GM19455 (cell line): ENCODE measurements at regions not wholly inside any gene's neighbourhood (a gene's known extent, or its start where the extent isn't known, plus 50 kb on each side); places are given as distances from the start of the nearest gene placed in this dataset.
A peak's percentile ranks its signal among the peaks of the same experiment; 100 is the strongest.

Experiments used
- ATAC-seq: cut with Tn5 transposase; IDR thresholded peaks from one replicate; pipeline ENCODE4 v1.9.1; 2021; ENCODE audit not compliant: unreplicated experiment

DNA sequence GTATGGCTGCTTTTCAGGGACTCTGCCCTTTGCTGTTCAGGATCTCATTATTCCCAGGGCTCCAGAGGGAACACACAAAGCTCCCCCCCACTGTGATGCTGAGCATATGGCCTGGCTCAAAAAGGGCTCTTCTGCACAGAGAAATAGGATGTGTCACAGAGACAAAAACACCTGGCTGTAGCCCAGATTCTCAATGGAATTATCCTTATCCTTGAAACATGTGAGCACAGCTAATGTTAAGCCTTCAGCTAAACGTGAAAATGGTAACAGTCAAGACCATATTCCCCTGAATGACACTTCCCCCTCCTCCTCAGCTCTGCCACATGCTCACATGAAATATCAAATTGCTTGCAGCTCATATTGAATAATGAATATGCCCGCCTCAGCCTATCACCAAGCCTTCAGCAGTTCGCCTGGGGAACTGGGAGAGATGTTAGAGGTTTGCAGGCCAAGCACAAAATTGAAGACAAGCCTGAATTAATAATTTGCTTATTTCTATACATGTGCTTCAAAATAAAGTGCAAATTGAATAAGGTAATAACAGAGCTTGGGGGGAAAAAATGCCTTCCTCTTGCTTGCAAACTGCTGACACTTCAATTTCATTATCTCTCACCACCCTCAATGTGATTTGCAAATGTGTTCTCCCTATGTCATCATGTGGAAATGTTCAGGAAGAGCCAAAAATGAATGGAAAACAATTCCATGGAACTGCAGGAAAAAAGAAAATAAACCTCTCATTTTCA is 181.0 kb upstream of the HNRNPA3 start:
- ATAC-seq: no peak

DNA sequence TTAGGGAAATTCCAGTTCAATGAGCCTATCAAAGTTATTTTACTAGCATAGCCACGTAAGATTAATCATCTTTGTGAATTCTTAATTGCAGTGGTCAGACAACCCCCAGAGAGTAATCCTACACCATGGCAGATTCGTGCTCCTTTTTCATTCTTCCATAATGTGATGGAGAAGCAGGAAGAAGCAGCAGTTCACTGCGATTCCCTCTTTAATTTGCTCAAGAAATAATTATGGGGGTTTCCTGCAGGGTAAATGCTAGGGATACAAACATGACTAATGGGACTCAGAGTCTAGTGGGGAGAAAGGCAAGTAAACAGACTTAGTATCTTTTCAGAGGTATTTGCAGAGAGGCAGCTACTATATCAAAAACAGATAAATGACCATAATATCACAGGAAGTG is 175.8 kb upstream of the HNRNPA3 start:
- no peak for ATAC-seq

DNA sequence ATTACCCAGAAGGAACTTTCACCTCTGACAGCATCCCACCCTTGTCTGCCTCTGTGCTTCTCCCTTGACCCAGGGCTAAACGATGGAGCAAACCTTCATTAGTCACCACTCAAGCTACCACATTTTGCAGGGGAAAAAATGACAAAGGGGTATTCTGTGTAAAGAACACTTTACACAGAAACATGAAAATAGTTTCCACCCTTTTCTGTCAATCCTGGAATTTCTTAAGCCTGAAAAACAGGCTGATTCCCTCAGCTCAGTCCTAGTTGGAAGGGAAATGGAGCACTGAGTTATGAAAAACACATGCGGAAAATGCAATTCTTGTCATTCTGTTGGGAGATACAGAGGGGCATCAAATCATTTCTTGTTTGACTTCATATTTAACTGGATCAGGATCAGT is 175.0 kb upstream of the HNRNPA3 start:
- no peak for ATAC-seq

DNA sequence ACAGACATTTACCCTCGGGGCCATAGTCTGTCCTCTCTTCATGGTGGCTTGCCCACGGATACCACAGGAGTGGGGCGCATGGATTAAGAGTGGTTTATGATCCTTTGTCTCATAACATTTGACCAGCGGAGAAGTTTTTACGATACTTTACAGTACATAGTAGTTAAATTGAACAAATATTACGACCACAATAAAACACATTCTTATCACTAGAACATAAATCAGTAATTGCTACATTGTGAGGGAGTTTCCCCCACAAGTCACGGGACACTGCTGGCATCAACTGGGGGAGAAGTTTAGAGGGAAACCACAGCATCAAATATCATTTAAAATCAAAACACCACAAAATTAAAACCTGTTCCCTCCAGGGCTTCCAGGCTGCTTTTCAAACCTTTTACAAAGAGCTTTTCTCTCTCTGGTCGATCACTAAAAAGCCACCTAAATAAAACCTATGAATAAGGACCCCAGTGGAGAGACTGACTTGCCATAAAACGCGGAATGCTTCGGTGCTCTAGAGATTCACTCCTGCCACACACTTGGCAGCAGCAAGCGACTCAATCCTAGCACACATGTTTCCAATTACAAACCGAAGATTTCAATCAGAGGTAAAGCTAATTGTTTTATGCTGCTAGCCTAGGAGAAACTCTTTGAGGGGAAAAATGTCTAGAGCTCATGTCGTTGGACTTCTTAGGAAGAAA is 173.7 kb upstream of the HNRNPA3 start:
- ATAC-seq: no peak

DNA sequence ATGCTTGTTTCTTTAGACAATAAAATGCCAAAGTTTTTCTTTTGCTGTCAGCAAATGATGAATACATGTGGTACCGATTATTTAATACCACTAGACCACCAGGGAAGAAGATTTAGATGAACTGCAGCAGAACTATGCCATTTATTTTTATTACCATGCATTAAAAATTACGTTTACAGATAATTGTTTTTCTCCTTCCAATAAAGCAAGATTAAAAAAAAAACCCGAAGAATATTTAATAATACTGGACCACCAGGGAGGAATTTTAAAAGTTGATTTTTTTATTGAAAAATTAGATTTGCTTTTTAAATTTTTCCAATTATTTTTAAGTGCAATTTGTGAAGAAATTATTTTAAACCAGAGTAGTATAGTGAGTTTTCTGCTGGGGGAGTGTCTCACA is 170.3 kb upstream of the HNRNPA3 start:
- ATAC-seq: no peak

DNA sequence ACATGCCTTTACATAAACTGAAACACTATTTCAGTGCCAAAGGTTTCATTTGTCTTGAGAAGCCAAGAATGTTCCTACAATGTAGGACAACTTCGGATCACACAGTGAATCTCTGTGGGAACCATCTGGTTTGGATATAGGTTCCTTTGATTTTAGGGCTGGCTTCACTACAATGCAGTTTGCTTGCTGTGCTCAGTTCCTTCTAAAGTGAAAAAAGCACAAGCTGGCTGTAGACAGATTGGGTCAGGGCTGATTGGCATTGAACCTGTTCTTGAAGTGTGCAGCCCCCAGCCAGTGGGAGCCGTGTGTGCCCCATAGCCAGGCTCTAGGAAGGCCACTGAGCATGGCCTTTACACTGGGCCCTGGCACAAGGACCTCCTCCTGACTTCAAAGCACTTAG is 167.9 kb upstream of the HNRNPA3 start:
- no peak for ATAC-seq

DNA sequence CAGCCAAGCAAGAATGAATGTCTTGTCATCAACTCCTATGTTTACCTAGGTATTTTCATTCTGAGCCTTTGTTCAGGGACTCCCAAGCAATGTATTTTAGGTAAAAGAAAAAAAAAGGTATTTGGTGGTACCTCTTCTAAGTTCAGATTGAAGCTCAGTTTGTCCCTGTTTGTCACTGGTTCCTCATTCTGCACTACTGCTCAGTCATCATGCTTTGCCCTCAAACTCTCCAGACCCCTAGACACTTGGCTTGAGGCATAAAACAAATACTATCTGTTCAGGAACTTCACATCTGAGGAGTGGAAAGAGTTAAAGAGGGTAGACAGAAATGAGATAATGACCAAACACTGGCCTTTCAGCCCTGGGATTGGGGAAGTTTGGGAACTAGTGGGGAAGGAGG is 163.6 kb upstream of the HNRNPA3 start:
- ATAC-seq: no peak

DNA sequence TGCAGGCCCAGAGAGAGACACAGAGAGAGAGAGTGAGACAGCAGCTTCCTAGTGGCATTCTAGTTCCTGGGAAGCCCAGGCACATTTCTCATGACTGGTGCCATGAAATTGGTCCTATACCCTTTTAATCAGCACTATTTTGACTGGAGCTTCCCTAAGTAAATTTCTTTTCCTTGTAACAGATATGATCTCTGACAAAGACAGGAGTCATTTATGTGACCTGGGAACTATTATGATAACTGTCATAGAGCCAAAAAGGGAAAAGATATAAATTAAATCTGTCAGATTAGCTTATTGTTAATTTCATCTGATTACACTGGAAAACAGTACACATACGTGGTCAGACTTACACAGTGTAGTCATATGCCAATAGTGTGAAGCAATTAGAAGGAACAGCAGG is 161.3 kb upstream of the HNRNPA3 start:
- no peak for ATAC-seq

DNA sequence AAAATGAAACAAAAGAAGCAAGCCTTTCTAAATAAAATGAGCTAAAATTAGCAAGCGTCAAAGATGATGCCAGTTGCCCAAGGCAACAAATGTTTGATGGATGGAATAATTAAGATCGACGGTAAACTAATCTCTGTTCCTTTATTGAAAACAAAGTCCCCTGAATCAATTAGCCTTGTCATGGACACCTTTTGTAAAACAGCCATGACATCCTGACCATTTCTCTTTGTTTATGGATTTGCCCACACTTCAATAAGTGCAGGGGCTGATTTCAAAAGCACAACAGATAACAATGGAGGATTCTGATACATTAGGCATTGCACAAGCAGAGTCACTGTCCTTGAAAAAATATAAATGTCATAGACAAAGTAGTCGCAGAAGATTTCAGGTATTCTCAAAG is 160.1 kb upstream of the HNRNPA3 start:
- ATAC-seq: no peak

DNA sequence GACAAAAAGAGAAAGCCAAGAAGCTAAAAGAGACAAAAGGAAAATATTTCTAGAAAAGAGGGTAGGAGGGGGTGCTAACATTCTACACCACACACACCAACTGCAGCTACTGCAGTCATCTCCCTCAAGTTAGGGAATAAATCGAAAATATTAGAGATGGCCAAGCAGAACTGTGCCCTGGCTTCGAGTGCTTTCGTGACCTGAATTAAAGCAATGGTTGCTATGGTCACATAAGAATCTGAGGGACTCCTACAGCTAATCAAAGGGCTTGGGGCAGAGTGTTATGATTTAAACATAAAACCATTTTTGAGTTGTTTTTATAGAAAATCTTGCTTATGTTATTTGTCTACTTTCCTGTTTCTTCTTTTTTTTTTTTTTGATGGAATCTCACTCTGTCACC is 159.6 kb upstream of the HNRNPA3 start:
- ATAC-seq: no peak

DNA sequence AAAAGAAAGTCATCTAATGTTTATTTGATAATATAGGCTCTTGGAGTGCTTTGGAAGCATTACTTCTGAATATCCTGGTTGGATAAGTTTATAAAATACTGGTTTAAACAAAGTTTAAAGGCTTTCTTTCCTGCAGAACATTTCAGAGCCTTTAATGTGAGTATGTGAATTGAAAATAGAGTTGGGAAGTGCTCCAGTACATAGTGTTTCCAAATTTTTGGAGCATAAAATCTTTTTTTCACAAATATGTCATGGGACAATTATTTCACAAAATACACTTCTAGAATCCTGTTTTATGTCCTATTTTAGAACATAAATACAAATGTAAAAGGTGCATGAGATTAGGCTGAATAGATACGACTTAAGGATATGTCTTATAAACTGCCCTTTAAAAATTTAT is 158.9 kb upstream of the HNRNPA3 start:
- no peak for ATAC-seq

DNA sequence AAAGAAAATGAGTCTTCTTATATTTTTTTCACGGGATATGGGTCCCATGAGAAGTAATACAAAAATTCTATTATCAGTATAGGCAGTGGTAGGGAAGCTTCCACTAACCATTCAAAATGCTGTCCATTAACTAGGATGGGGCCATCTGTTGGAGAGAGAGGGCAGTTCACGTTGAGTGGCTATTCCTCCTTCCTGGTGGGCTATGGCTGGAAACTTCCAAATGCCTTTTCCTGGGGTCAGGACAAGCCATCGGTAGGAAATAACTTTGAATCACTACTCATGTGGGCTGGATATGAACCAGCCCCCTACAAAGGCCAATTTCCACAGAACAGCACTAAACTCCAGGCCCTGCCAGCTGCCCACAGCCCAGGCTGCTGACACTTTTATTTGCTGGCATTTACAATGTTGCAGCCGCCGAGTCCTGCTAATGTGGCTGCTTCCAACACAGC is 156.1 kb upstream of the HNRNPA3 start:
- no peak for ATAC-seq

DNA sequence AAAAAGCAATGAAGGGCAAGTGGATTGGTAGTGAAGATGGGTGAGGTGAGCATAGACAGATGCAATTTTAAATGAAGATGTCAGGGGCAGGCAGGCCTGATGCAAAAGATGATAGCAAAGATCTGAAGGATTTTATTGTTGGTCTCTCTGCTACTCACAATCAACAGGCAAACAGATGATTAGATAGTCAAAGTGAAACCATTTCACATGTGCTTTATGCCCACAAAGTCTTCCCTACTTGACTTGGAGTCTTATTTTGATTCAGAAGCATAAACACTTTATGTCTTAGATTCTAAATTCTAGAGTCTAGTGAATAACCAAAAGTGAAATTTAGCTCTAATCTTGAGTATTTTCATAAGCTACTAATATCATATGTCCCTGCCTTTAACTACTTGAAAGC is 153.8 kb upstream of the HNRNPA3 start:
- peak; percentile 70 for ATAC-seq

DNA sequence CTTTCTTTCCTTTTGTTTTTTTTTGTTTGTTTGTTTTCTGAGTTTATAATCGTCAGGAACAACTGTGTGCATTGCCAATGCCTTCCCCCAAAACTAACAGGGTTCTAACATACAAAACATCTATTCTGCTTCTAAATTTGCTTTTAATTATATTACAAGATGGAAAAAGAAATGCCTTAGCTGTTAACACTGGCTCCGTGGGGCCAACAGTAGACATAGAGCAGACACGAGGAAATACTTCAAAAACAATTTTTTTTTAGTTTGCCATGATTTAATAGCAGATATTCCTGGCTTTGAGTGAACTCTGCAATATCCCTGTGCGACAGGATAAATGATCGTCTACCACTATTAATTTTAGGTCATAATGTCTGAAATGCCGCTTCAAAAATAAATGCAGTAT is 153.3 kb upstream of the HNRNPA3 start:
- ATAC-seq: no peak

DNA sequence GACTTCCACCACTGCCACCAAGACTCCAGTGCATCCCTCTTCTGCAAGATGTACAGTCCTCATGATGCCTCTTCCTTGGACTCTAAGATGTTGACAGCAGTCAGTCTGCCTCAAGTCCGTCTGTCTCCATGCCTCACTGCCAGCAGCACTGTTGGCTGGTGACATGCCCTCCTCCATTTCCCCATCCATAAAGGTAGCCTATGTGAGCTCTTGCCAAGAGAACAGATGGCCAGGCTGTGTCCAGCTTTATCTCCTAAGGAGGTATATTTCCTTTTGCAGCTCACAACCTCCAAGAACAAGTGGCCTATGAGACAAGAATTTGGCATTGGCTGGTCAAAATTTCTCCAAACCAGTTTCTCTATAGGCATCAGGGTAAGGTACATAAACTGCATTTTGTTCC is 149.3 kb upstream of the HNRNPA3 start:
- no peak for ATAC-seq

DNA sequence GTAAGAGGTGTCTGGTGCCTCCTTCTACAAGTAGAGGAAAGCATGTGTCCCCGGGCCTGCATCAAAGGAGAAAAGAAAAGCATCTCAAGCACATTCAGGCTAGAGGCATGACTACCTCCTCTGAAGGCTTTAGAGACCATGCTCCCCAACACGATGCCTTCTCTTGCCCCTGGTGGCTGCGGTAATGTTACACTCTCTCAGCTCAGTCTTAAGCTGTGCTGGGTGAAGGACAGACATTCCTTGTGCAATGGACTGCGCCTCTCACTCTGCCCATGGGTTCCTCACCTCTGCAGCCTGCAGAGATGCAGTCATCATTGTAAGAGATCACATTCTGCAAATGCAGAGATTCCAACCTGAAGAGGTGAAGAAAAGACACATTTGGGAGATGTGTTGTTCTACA is 148.2 kb upstream of the HNRNPA3 start:
- no peak for ATAC-seq

DNA sequence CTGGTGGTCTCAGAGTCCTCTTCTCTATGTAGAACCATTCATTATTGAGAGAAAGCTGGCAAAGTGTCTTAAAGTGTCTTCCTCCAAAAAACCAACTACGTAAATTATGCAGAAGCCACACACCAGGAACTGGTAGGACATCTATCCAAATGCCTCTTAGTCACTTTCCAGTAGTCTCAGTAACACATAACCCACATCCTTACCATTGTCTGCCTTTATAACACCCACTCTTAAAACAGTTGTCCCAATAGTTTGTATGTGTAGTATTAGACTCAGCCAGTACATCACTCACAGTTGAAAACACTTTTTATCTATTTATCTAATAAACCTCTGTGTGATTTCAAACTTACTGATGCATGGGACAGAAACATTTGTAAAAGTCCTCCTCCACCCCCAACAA is 143.6 kb upstream of the HNRNPA3 start:
- no peak for ATAC-seq

DNA sequence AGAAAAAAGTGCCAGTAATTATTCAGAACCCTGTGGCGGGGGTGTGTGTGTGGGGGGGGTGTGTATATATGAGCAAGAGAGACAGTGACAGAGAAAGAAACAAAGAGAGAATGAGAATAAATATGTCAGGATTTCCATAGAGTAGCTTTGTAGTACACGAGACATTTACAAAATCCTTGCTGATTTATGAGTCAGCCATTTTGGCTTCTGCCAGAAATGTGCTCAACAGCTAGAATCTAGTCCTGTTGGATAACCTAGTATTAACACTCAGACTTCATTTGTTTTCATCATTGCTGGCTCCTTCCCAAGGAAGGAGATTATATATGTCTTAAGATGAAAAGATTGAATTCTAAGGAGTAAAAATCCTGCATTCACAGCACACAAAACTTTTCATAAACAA is 140.5 kb upstream of the HNRNPA3 start:
- no peak for ATAC-seq

DNA sequence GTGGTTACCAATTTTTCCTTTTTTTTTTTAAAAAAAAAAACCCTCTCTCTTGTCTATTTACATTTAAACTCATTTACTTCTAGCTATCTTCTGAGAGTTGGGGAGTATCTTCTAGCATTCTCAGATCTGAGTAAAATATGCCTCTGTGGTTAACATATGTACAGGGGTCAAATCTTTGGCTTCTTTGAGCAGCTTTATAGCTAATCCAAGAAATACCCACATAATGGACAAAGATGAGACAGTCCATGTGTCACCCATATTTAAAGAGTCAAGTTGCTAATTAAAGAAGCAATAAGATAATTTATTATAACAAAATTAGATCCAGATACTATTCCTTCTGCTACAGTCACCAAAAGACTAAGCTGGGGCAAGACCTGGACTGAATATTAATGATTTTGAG is 139.0 kb upstream of the HNRNPA3 start:
- ATAC-seq: no peak

DNA sequence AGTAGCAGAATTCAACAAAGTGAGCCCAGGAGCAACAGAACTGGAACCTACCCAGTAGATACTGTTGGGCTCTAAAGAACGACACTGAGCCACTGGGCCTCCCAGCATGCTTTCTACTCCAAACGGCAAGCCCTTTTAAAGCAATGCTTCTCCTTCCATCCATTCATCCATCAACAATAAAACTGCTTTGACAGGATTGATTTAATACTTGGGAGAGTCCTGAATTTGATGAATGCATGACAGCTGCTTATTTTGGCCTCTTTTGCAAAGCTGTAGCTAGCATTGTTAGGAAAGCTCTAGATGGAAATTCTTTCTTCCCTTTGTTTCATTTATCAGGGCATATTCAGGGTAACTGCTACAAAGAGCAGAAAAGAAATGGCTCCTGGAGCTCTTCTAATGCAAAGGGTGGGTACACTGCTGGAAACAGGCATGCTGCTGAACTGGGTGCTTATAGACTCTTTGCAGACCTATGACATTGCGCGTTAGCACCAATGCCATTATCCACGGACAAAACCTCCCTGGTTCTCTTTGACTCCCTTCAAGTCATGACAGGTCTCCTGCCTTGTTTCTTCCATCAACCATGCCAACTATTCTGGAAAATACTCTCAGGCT is 138.4 kb upstream of the HNRNPA3 start:
- ATAC-seq: no peak

DNA sequence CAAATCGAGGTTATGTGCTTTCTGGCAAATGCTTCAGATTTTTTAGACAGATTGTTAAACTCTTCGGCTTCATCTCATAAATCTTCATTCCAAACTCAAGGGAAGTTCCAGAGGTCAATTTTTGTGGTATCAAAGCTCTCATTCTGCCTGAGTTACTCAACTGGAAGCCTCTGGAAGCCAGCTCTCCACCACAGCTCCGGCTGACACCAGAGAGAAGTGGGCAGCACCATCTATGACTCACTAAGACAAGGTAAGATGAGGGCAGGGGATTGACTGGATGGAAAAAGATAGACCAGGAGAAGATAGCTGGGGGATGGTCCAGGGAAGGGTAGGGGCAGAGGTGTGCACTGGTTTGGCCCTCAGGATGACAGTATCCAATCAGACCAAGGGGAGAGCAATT is 137.3 kb upstream of the HNRNPA3 start:
- no peak for ATAC-seq

DNA sequence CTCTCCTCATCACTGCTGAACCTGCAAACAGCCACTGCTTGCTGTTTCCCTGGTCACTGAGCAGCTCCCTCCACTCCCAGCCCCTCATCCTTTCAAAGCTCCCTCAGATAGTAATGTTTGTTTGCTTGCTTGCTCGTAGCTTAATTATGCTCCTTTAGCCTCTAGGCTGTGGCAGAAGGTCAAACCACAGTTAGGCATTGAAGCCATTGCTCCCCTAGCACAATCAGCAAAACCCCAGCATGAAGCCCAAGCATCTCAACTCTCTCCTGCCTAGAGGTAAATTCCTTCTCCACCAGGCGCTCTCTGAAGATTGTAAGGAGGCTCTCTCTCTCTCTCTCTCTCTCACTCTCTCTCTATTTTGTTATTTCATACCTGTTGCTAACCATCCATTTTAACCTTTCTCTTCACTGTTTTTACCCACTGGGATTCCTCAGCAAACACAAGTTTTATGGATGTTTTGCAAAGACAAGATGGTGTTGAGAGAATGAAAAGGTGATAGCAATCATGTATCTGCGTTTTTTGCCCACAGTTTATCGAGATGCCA is 135.9 kb upstream of the HNRNPA3 start:
- ATAC-seq: no peak
